HUES48 (cell line): ENCODE measurements at regions not wholly inside any gene's neighbourhood (a gene's known extent, or its start where the extent isn't known, plus 50 kb on each side); places are given as distances from the start of the nearest gene placed in this dataset.

Experiments
- H3K27ac ChIP-seq: one replicate; pipeline ENCODE4 v1.7.0; 2013; ENCODE audit warnings: low read depth, low read length, inconsistent platforms
- H3K27me3 ChIP-seq: 2 replicates; pipeline ENCODE4 v1.6.1; 2013; ENCODE audit warnings: mild to moderate bottlenecking, low read length; ENCODE audit not compliant: control insufficient read depth, insufficient read depth
- H3K36me3 ChIP-seq: 2 replicates; pipeline ENCODE4 v1.6.1; 2013; ENCODE audit warnings: low read length; ENCODE audit not compliant: control insufficient read depth, insufficient read depth
- H3K4me1 ChIP-seq: 2 replicates; pipeline ENCODE4 v1.6.1; 2013; ENCODE audit warnings: mild to moderate bottlenecking, low read length; ENCODE audit not compliant: control insufficient read depth, insufficient read depth
- H3K4me3 ChIP-seq: 2 replicates; pipeline ENCODE4 v1.5.1; 2013; ENCODE audit warnings: mild to moderate bottlenecking, low read depth, low read length
- H3K9ac ChIP-seq: 2 replicates; pipeline ENCODE4 v1.6.1; 2013; ENCODE audit warnings: mild to moderate bottlenecking, low read depth, low read length, moderate library complexity
- H3K9me3 ChIP-seq: 2 replicates; pipeline ENCODE4 v1.6.1; 2013; ENCODE audit warnings: low read length; ENCODE audit not compliant: control insufficient read depth, insufficient read depth

DNA sequence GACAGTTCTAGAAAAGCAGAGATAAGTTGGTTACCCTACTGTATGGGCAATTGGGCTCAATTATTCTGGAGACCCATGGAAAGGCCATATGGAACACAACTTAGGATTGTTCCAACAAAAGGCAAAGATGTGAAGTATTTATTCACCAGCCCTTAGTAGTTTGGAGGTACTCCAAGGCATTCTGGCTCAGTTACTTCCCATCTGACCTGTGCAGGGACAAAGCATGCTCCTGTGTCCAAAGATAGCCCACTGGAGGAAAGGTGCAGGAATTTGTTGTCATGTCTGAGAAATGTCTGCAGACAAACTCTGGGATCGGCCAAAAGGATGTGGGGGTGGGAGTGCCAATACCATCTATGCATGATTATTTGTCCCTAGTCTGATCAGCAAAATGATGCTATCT is 279.5 kb upstream of the PTGER4 start:
- no peaks in the 10 kb centered on the region for H3K36me3 ChIP-seq
- no peaks in the 10 kb centered on the region for H3K4me1 ChIP-seq
- no peak overlapping the region for H3K4me3 ChIP-seq
- no peak overlapping the region for H3K27ac ChIP-seq
- no peaks in the 10 kb centered on the region for H3K27me3 ChIP-seq
- H3K9ac ChIP-seq, result no peak overlapping the region
- no peaks in the 10 kb centered on the region for H3K9me3 ChIP-seq

DNA sequence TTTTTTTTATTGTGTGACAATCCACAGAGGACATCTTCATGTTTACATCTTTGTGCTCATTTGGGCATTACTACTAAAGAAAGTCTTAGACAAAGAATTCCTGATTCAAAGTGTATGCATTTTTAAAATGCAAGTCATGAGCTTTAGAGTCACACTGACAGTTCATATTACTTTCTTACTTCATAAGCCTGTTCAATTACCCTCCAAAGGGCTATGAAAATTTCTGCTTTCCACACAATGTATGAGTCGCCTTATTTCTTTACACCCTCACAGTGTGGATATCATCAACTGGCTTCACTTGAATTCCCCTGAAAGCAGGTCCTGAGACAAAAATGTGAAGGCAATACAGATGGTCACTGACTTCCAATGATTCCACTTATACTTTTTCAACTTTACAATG is 280.4 kb upstream of the PTGER4 start:
- Histone ChIP-seq H3K36me3 (no peaks in the 10 kb centered on the region), H3K27ac (no peak overlapping the region), H3K4me3 (no peak overlapping the region), H3K9me3 (no peaks in the 10 kb centered on the region), H3K27me3 (no peaks in the 10 kb centered on the region), H3K9ac (no peak overlapping the region), H3K4me1 (no peaks in the 10 kb centered on the region)

DNA sequence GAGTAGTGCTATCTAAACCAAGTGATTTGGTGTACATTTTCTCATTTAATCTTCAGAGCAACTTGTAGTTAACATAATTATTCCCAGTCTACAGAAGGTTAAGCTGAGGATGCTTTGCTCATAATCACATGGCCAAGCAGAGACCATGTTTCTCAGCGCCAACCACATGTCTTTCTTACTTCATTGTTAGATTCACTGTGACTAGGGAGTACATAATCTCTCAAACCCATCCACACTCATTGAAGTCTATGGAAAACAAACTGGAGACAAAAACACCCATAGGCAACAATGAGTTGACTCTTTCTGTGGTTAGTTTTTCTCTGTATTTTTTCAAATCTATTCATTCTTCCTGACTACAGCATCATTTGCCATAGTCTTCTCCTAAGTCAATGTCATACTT is 281.7 kb upstream of the PTGER4 start:
- Histone ChIP-seq H3K27ac (no peak overlapping the region), H3K4me1 (no peaks in the 10 kb centered on the region), H3K4me3 (no peak overlapping the region), H3K36me3 (no peaks in the 10 kb centered on the region), H3K9me3 (no peaks in the 10 kb centered on the region), H3K27me3 (no peaks in the 10 kb centered on the region), H3K9ac (no peak overlapping the region)

DNA sequence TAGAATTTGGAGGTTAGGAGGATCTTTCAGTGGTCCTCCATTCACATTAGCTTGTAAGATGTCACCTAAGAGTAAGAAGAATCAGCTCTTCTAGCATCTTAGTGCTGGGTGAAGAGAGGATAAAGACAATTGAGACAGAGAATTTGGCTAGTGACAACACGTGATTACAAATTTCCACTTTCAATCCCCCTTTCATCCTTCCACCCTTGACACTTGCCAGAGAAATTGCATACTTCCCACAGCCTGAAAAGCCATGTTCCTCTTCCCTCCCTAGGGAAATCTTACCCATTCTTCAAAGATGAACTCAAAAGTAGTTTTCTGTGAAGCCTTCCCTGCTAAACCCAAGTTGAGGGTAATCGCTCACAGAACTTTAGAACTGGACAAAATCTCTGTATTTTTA is 282.6 kb upstream of the PTGER4 start:
- no peaks in the 10 kb centered on the region for H3K36me3 ChIP-seq
- H3K4me3 ChIP-seq, result no peak overlapping the region
- H3K9ac ChIP-seq, result no peak overlapping the region
- H3K4me1 ChIP-seq, result no peaks in the 10 kb centered on the region
- H3K27ac ChIP-seq, result no peak overlapping the region
- no peaks in the 10 kb centered on the region for H3K9me3 ChIP-seq
- no peaks in the 10 kb centered on the region for H3K27me3 ChIP-seq

DNA sequence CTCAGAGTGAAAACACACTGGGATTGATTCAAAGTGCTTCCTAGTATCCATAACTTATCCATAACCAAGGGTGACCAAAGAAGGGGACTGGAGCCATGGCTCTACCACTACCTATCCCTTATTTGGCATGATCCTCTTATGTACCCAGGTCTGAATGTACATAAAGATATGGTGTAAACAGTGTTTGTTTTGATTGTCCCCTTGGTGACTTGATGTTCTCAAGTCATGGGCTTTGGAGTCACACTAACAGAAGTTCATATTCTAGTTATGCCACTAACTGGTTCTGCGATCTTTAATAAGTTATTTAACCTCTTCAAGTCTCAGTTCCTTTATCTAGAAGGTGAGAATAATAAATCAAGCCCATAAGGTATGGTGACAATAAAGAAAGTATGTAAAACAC is 283.4 kb upstream of the PTGER4 start:
- H3K9me3 ChIP-seq, result no peaks in the 10 kb centered on the region
- no peak overlapping the region for H3K4me3 ChIP-seq
- no peaks in the 10 kb centered on the region for H3K4me1 ChIP-seq
- H3K9ac ChIP-seq, result no peak overlapping the region
- H3K27ac ChIP-seq, result no peak overlapping the region
- no peaks in the 10 kb centered on the region for H3K36me3 ChIP-seq
- no peaks in the 10 kb centered on the region for H3K27me3 ChIP-seq

DNA sequence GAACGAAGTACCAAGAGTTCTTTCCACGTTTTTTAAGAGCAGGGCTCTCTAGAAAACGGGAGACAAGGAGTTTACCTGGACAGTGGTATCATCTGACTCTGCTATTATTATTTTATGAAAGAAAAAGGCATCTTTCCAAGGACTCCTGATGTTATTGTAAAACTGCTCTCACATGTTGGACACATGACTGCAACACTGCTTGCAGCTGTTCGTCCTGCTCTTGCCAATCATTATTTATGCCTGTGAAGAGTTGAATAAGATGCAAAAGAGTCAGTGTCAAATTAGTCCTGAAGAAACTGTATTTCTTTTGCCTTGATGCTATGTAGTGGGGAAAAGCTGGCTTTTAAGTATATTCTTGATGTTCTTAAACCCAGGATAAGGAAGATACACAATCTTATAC is 284.5 kb upstream of the PTGER4 start:
- no peak overlapping the region for H3K4me3 ChIP-seq
- H3K27me3 ChIP-seq, result no peaks in the 10 kb centered on the region
- no peaks in the 10 kb centered on the region for H3K36me3 ChIP-seq
- H3K27ac ChIP-seq, result no peak overlapping the region
- H3K4me1 ChIP-seq, result no peaks in the 10 kb centered on the region
- no peaks in the 10 kb centered on the region for H3K9me3 ChIP-seq
- H3K9ac ChIP-seq, result no peak overlapping the region

DNA sequence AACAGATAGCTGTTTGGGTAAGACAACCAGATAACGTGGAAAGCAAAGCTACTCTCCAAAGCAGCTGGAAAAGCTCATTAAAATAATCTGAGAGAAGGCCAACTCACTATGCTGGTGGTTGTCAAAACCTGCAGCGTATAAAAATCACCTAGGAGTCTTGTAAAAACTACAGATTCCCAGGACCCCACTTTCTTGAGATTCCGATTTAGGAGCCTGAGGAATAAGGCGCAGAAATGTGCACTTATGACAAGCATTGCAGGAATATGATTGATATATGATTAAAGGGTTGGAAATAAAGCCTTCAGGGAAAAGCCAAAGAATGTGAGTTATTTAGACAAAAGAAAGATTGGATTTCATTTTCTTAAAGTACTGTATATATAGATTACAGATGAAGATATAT is 285.0 kb upstream of the PTGER4 start:
- Histone ChIP-seq H3K9ac (no peak overlapping the region), H3K27ac (no peak overlapping the region), H3K36me3 (no peaks in the 10 kb centered on the region), H3K9me3 (no peaks in the 10 kb centered on the region), H3K4me3 (no peak overlapping the region), H3K4me1 (peaks cover 2% of the 10 kb centered on the region), H3K27me3 (no peaks in the 10 kb centered on the region)

DNA sequence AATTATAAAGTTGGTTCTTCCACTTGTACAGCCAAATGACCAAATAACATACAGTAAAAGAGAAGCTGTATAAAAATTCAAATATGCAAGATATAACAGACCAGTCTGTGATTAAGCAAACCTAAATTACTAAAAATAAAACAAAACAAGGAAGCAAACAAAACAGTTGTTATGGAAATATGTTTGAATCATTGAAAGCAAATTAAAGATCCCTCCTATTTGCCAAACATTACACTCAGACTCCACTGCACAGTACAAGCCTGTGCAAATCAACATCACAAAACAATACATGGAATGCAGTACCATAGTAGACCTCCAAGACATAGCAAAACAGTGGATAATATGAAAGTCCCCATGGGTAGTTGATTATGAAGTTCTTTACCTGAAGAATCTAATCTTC is 288.1 kb upstream of the PTGER4 start:
- Histone ChIP-seq H3K27ac (no peak overlapping the region), H3K36me3 (no peaks in the 10 kb centered on the region), H3K9ac (no peak overlapping the region), H3K9me3 (no peaks in the 10 kb centered on the region), H3K4me1 (peaks cover 8% of the 10 kb centered on the region), H3K4me3 (no peak overlapping the region), H3K27me3 (no peaks in the 10 kb centered on the region)

DNA sequence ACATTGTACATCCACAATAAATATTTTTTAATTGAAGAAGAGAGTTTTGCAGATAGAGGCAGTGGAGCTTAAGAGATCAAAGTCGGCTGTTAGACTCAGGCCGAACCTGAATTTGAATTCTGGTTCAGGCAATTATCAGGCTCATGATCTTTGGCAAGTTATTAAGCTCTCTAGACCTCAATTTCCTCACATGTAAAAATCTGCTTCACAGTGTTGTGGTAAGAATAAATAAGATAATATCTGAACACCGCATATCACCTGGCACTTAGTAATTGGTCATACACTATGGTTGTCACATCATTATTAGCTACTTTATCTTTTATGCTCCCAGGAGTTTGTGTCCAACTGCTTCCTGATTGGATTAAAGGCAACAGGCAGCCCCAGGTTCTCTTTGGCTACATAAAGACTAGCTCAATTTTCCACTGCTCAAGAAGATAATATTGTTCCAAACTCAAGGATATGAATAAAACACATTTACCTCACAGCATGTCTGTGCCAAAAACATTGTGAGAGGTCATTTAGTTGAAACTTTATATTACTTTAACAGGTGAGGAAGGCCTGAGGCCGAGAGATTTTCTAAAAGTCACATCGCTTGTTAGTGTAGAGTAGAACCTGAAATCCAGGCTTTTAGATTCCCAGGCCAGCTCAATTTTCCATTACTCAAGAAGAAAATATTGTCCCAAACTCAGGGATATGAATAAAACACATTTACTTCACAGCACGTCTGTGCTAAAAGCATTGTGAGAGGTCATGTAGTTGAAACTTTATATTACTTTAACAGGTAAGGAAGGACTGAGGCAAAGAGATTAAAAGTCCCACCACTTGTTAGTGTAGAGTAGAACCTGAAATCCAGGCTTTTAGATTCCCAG is 289.2 kb upstream of the PTGER4 start:
- no peaks in the 10 kb centered on the region for H3K9me3 ChIP-seq
- no peak overlapping the region for H3K4me3 ChIP-seq
- no peaks in the 10 kb centered on the region for H3K36me3 ChIP-seq
- peaks cover 15% of the 10 kb centered on the region for H3K4me1 ChIP-seq
- no peak overlapping the region for H3K27ac ChIP-seq
- no peak overlapping the region for H3K9ac ChIP-seq
- H3K27me3 ChIP-seq, result no peaks in the 10 kb centered on the region

DNA sequence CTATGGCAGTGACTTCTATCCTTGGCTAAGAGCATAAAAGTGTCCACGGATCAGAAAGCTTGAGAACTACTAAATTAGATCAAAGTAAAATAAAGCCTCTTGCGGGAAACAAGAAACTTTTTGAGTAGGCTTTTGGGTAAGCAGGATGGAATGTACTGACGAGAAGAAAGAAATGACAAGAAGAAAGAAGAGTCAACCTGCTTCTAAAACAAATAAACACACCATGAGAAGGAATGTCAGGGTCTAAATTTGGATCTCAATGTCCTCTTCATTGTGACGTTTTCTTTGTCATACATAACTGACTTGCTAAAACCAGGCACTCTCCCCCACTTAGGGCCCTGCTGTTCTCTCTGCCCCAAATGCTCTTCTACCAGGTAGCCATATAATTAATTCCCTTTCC is 290.1 kb upstream of the PTGER4 start:
- Histone ChIP-seq H3K4me1 (peaks cover 24% of the 10 kb centered on the region), H3K36me3 (no peaks in the 10 kb centered on the region), H3K9ac (no peak overlapping the region), H3K9me3 (no peaks in the 10 kb centered on the region), H3K4me3 (no peak overlapping the region), H3K27me3 (no peaks in the 10 kb centered on the region), H3K27ac (no peak overlapping the region)

DNA sequence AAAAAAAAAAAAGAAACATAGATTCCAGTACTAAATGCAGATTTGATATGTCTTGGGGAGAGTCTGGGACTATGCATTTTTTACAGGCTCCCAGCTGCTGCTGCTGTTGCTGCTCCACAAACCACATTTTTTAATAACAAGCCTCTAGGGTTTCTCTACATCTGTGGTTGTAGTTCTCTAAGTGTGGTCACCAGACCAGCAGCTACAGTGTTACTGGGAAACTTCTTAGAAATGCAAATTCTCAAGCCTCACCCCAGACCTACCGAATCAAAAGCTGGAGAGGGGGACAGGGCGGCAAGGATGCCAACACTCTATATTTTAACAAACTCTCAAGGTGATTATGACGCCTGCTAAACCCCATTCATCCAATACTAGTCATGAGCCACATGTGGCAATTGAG is 293.4 kb upstream of the PTGER4 start:
- Histone ChIP-seq H3K4me3 (no peak overlapping the region; the same call in 1 of the 2 replicates), H3K9ac (no peak overlapping the region)

More for the DNA sequence above, 293.4 kb upstream of the PTGER4 start:
- no peaks in the 10 kb centered on the region for H3K27me3 ChIP-seq
- peaks cover 27% of the 10 kb centered on the region for H3K4me1 ChIP-seq
- no peaks in the 10 kb centered on the region for H3K36me3 ChIP-seq
- no peaks in the 10 kb centered on the region for H3K9me3 ChIP-seq
- peak overlapping the region; percentile 72 for H3K27ac ChIP-seq
